RWPE2 (cell line): ENCODE measurements at regions not wholly inside any gene's neighbourhood (a gene's known extent, or its start where the extent isn't known, plus 50 kb on each side); places are given as distances from the start of the nearest gene placed in this dataset.

Experiments
- ATAC-seq: fragments of 200-7000 bp; cut with Tn5 transposase; 3 replicates; pipeline ENCODE4 v1.9.1; 2021; ENCODE audit warnings: low read depth
- DNase-seq: peaks from one replicate; pipeline ENCODE4 v3.0.0-alpha.2; 2020; ENCODE audit warnings: low spot score
- H3K27ac ChIP-seq: fragments of 450-650 bp; 2 replicates; pipeline ENCODE4 v1.5.1; 2017; ENCODE audit warnings: mild to moderate bottlenecking; ENCODE audit not compliant: poor library complexity, severe bottlenecking
- H3K27me3 ChIP-seq: fragments of 250-450 bp; sonication (Bioruptor Pico); 2 replicates; pipeline ENCODE4 v1.5.1; 2021; ENCODE audit warnings: mild to moderate bottlenecking, moderate library complexity; ENCODE audit not compliant: insufficient read depth, poor library complexity, severe bottlenecking
- H3K36me3 ChIP-seq: fragments of 250-450 bp; sonication (Bioruptor Pico); 2 replicates; pipeline ENCODE4 v1.5.1; 2020; ENCODE audit warnings: low read depth, mild to moderate bottlenecking, moderate library complexity
- H3K4me1 ChIP-seq: fragments of 250-450 bp; sonication (Bioruptor Pico); 2 replicates; pipeline ENCODE4 v1.5.1; 2021; ENCODE audit warnings: mild to moderate bottlenecking, moderate library complexity; ENCODE audit not compliant: insufficient read depth, poor library complexity, severe bottlenecking
- H3K4me3 ChIP-seq: fragments of 250-450 bp; sonication (Bioruptor Pico); 2 replicates; pipeline ENCODE4 v1.5.1; 2021; ENCODE audit warnings: mild to moderate bottlenecking, moderate library complexity; ENCODE audit not compliant: severe bottlenecking
- H3K9me3 ChIP-seq: fragments of 250-450 bp; sonication (Bioruptor Pico); 2 replicates; pipeline ENCODE4 v1.5.1; 2021; ENCODE audit warnings: mild to moderate bottlenecking, moderate library complexity; ENCODE audit not compliant: severe bottlenecking
- CTCF ChIP-seq: fragments of 450-650 bp; IDR thresholded peaks from one replicate; pipeline ENCODE4 v1.5.1; 2017; ENCODE audit warnings: mild to moderate bottlenecking, moderate library complexity; ENCODE audit not compliant: poor library complexity, severe bottlenecking

- Histone ChIP-seq H3K4me1 (no peaks in the 10 kb centered on the region), H3K9me3 (no peaks in the 10 kb centered on the region), H3K27ac (no peak overlapping the region), H3K36me3 (no peaks in the 10 kb centered on the region), H3K4me3 (no peak overlapping the region), H3K27me3 (no peaks in the 10 kb centered on the region)
- no peak for ATAC-seq
- no peak for DNase-seq
- no peak for TF ChIP-seq CTCF
Measured at GRCh38 chr21:14312871-14313270, 70.1 kb downstream of the HSPA13 start.

GRCh38 chr21:14308234-14308633 lies 74.7 kb downstream of the HSPA13 start:
- TF ChIP-seq CTCF: no peak
- no peak overlapping the region for H3K27ac ChIP-seq
- ATAC-seq: no peak
- peaks cover 4% of the 10 kb centered on the region for H3K4me1 ChIP-seq
- H3K9me3 ChIP-seq: no peaks in the 10 kb centered on the region
- H3K4me3 ChIP-seq: no peak overlapping the region
- no peaks in the 10 kb centered on the region for H3K36me3 ChIP-seq
- DNase-seq: no peak
- no peaks in the 10 kb centered on the region for H3K27me3 ChIP-seq

GRCh38 chr21:14306126-14306907 lies 76.6 kb downstream of the HSPA13 start:
- DNase-seq (no peak), ATAC-seq (no peak)
- Histone ChIP-seq H3K9me3 (no peaks in the 10 kb centered on the region), H3K4me1 (peaks cover 4% of the 10 kb centered on the region), H3K27ac (no peak overlapping the region), H3K4me3 (no peak overlapping the region), H3K36me3 (no peaks in the 10 kb centered on the region), H3K27me3 (no peaks in the 10 kb centered on the region)
- TF ChIP-seq CTCF: peak; percentile 75

GRCh38 chr21:14303731-14304488 lies 79.0 kb downstream of the HSPA13 start:
- H3K9me3 ChIP-seq: no peaks in the 10 kb centered on the region
- H3K4me1 ChIP-seq: peaks cover 4% of the 10 kb centered on the region
- ATAC-seq (no peak; the same call in 2 of the 3 replicates), DNase-seq (no peak)
- no peaks in the 10 kb centered on the region for H3K27me3 ChIP-seq
- no peak for TF ChIP-seq CTCF
- H3K4me3 ChIP-seq: no peak overlapping the region
- no peaks in the 10 kb centered on the region for H3K36me3 ChIP-seq
- no peak overlapping the region for H3K27ac ChIP-seq
